ENCODE measurements at regions not wholly inside any gene's neighbourhood (a gene's known extent, or its start where the extent isn't known, plus 50 kb on each side); places are given as distances from the start of the nearest gene placed in this dataset.

DNA sequence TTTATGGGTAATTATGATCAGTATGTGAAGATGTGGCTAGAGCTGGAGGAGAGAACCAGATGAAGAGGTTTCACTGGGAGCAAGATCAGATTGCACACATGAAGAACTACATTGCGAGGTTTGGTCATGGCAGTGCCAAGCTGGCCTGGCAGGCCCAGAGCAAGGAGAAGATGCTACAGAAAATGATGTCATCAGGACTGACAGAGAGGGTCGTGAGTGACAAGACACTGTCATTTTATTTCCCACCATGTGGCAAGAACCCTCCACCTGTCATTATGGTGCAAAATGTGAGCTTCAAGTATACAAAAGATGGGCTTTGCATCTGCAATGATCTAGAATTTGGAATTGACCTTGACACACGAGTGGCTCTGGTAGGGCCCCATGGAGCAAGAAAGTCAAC lies 168.3 kb downstream of the C3orf38 start:
- TF ChIP-seq, protein P1, sequence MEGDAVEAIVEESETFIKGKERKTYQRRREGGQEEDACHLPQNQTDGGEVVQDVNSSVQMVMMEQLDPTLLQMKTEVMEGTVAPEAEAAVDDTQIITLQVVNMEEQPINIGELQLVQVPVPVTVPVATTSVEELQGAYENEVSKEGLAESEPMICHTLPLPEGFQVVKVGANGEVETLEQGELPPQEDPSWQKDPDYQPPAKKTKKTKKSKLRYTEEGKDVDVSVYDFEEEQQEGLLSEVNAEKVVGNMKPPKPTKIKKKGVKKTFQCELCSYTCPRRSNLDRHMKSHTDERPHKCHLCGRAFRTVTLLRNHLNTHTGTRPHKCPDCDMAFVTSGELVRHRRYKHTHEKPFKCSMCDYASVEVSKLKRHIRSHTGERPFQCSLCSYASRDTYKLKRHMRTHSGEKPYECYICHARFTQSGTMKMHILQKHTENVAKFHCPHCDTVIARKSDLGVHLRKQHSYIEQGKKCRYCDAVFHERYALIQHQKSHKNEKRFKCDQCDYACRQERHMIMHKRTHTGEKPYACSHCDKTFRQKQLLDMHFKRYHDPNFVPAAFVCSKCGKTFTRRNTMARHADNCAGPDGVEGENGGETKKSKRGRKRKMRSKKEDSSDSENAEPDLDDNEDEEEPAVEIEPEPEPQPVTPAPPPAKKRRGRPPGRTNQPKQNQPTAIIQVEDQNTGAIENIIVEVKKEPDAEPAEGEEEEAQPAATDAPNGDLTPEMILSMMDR (conservative IDR thresholded peaks at IDR 0.05; ENCODE audit: low read depth, low read length) = no peak
- TF ChIP-seq EZH2phosphoT487 (IDR thresholded peaks at IDR 0.05; ENCODE audit: borderline replicate concordance, low read length) (no peak), EZH2 (IDR thresholded peaks at IDR 0.05; ENCODE audit: low read length, unreplicated experiment) (no peak)

Data from PC-3 (cell line).